GDM1 (cell line): ENCODE measurements at regions not wholly inside any gene's neighbourhood (a gene's known extent, or its start where the extent isn't known, plus 50 kb on each side); places are given as distances from the start of the nearest gene placed in this dataset.
"Not testable (repeated sequence)": the region's sequence is repeated elsewhere in the genome, so short reads cannot be mapped to it uniquely, and the experiment has no call there.

Experiments
- DNase-seq: peaks from one replicate; lab custom pipeline; 2025; lab: John Stamatoyannopoulos, UW

GRCh38 chr10:45249978-45250693, 65.3 kb downstream of the OR13A1 start:
- DNase-seq: peak; percentile 35

DNA sequence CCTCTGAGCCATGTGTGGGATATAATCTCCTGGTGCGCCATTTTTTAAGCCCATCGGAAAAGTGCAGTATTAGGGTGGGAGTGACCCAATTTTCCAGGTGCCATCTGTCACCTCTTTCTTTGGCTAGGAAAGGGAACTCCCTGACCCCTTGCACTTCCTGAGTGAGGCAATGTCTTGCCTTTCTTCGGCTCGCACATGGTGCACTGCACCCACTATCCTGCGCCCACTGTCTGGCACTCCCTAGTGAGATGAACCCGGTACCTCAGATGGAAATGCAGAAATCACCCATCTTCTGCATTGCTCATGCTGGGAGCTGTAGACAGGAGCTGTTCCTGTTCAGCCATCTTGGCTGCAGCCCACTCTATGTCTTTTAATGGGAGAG, 64.7 kb downstream of the OR13A1 start:
- DNase-seq: not testable (repeated sequence)
